HUDEP-2 (cell line): ENCODE measurements at regions not wholly inside any gene's neighbourhood (a gene's known extent, or its start where the extent isn't known, plus 50 kb on each side); places are given as distances from the start of the nearest gene placed in this dataset.
"Not testable (repeated sequence)": the region's sequence is repeated elsewhere in the genome, so short reads cannot be mapped to it uniquely, and the experiment has no call there.

ENCODE experiments used
- DNase-seq, 76 experiments: peaks; one replicate each; lab custom pipeline; 2025; ENCODE audit not compliant: unreplicated experiment in 76 of 76; lab: John Stamatoyannopoulos, UW

- DNase-seq: no peak
Observed at GRCh38 chr2:65920659-65921058, 488.3 kb upstream of the SPRED2 start.

- DNase-seq: no peak
Observed at GRCh38 chr2:65919550-65920188, 487.3 kb upstream of the SPRED2 start.

GRCh38 chr2:65918760-65919187 is 486.4 kb upstream of the SPRED2 start:
- DNase-seq: no peak

- no peak for DNase-seq
Observed at GRCh38 chr2:65917986-65918385, 485.6 kb upstream of the SPRED2 start.

- DNase-seq: no peak
Observed at GRCh38 chr2:65916785-65917295, 484.4 kb upstream of the SPRED2 start.

GRCh38 chr2:65916177-65916576 is 483.8 kb upstream of the SPRED2 start:
- no peak for DNase-seq

- no peak for DNase-seq
Observed at GRCh38 chr2:65915273-65915672, 482.9 kb upstream of the SPRED2 start.

GRCh38 chr2:65914244-65914786 is 481.9 kb upstream of the SPRED2 start:
- DNase-seq: no peak

- no peak for DNase-seq
Observed at GRCh38 chr2:65913813-65914212, 481.4 kb upstream of the SPRED2 start.

GRCh38 chr2:65901756-65902155 is 469.4 kb upstream of the SPRED2 start:
- DNase-seq: no peak

- DNase-seq: no peak
Observed at GRCh38 chr2:65896446-65896845, 464.0 kb upstream of the SPRED2 start.

- not testable (repeated sequence) for DNase-seq
Observed at GRCh38 chr2:65890131-65890530, 457.7 kb upstream of the SPRED2 start.

- no peak for DNase-seq
Observed at GRCh38 chr2:65885266-65885665, 452.9 kb upstream of the SPRED2 start.

GRCh38 chr2:65881592-65881991 is 449.2 kb upstream of the SPRED2 start:
- no peak for DNase-seq

- DNase-seq: no peak
Observed at GRCh38 chr2:65880436-65880835, 448.0 kb upstream of the SPRED2 start.

GRCh38 chr2:65878011-65878340 is 445.6 kb upstream of the SPRED2 start:
- DNase-seq: no peak

- DNase-seq: no peak
Observed at GRCh38 chr2:65877331-65878010, 445.1 kb upstream of the SPRED2 start.

- DNase-seq: no peak
Observed at GRCh38 chr2:65876114-65876513, 443.7 kb upstream of the SPRED2 start.

GRCh38 chr2:65870826-65871225 is 438.4 kb upstream of the SPRED2 start:
- no peak for DNase-seq

GRCh38 chr2:65869296-65869695 is 436.9 kb upstream of the SPRED2 start:
- no peak for DNase-seq

GRCh38 chr2:65868177-65868576 is 435.8 kb upstream of the SPRED2 start:
- no peak for DNase-seq

GRCh38 chr2:65867446-65867845 is 435.0 kb upstream of the SPRED2 start:
- no peak for DNase-seq
